ENCODE measurements at regions not wholly inside any gene's neighbourhood (a gene's known extent, or its start where the extent isn't known, plus 50 kb on each side); places are given as distances from the start of the nearest gene placed in this dataset.

- no TSS peak for BruUV-seq (replicated peaks)
- Histone ChIP-seq H3K4me2 (ENCODE audit: low read depth, low read length) (no peak overlapping the region), H3K27ac (ENCODE audit: extremely low read length, insufficient read depth, low read length) (no peak overlapping the region), H3K4me1 (ENCODE audit: insufficient read depth, low read length) (no peaks in the 10 kb centered on the region), H3K79me2 (ENCODE audit: insufficient read depth, low read length) (no peaks in the 10 kb centered on the region), H4K20me1 (ENCODE audit: insufficient read depth, low read length) (no peaks in the 10 kb centered on the region), H3K4me3 (replicated peaks in 1 of 3; ENCODE audit: insufficient read depth in 1 of 3, low read depth in 2 of 3, low read length in 3 of 3) (no peak overlapping the region), H3K27me3 (ENCODE audit: control insufficient read depth in 1 of 2, insufficient read depth in 2 of 2, low read length in 2 of 2) (no peaks in the 10 kb centered on the region), H3K9ac (ENCODE audit: insufficient read depth, low read depth, low read length) (no peak overlapping the region), H3K36me3 (replicated peaks in 1 of 2; ENCODE audit: control insufficient read depth in 1 of 2, insufficient read depth in 2 of 2, low read length in 2 of 2) (no peaks in the 10 kb centered on the region), H3K9me3 (ENCODE audit: low read length) (peaks cover 67% of the 10 kb centered on the region), H2AFZ (ENCODE audit: low read length) (no peak overlapping the region)
- no peak for TF ChIP-seq SKI (IDR thresholded peaks at IDR 0.05; ENCODE audit: partially characterized antibody)
- no peak for TF ChIP-seq ZNF652 (CRISPR knock-in tag; IDR thresholded peaks at IDR 0.05; ENCODE audit: borderline replicate concordance, low read depth)
- TF ChIP-seq DDIT3 (CRISPR knock-in tag; IDR thresholded peaks at IDR 0.05) = no peak
- no peak for TF ChIP-seq ATRX (CRISPR knock-in tag; IDR thresholded peaks at IDR 0.05; ENCODE audit: borderline replicate concordance)
- no peak for TF ChIP-seq SUZ12 (IDR thresholded peaks at IDR 0.05; ENCODE audit: low read depth, low read length)
- no peak for TF ChIP-seq CTCF (CRISPR knock-in tag; IDR thresholded peaks at IDR 0.05)
- DNase-seq (ENCODE audit: low spot score) (no peak), FAIRE-seq (no peak), ATAC-seq (no peak)
- WGBS (ENCODE audit: low lambda C conversion rate) = 4% methylated on average over 6 of the region's 6 CpGs
- intact Hi-C loops (cut with micrococcal nuclease; ENCODE audit: unreplicated experiment) (no loop called here), in situ Hi-C loops (cut with HindIII; ENCODE audit: extremely low pct_ligation_motif_present, low pct_unique_long_range_greater_than_20kb) (no loop called here)
- ChIA-PET POLR2A (no interaction called here), CTCF (ENCODE audit: low intra/inter-chr PET ratio, low total read pairs) (no interaction called here)
Measured at GRCh38 chrY:10686414-10686813, 1158.7 kb downstream of the TSPY10 start.

Measured in HepG2 (cell line).